HG03280 (cell line): ENCODE measurements at regions not wholly inside any gene's neighbourhood (a gene's known extent, or its start where the extent isn't known, plus 50 kb on each side); places are given as distances from the start of the nearest gene placed in this dataset.

Experiments
- ATAC-seq: cut with Tn5 transposase; IDR thresholded peaks from one replicate; pipeline ENCODE4 v1.9.1; 2021; ENCODE audit warnings: mild to moderate bottlenecking, moderate library complexity; ENCODE audit not compliant: unreplicated experiment

DNA sequence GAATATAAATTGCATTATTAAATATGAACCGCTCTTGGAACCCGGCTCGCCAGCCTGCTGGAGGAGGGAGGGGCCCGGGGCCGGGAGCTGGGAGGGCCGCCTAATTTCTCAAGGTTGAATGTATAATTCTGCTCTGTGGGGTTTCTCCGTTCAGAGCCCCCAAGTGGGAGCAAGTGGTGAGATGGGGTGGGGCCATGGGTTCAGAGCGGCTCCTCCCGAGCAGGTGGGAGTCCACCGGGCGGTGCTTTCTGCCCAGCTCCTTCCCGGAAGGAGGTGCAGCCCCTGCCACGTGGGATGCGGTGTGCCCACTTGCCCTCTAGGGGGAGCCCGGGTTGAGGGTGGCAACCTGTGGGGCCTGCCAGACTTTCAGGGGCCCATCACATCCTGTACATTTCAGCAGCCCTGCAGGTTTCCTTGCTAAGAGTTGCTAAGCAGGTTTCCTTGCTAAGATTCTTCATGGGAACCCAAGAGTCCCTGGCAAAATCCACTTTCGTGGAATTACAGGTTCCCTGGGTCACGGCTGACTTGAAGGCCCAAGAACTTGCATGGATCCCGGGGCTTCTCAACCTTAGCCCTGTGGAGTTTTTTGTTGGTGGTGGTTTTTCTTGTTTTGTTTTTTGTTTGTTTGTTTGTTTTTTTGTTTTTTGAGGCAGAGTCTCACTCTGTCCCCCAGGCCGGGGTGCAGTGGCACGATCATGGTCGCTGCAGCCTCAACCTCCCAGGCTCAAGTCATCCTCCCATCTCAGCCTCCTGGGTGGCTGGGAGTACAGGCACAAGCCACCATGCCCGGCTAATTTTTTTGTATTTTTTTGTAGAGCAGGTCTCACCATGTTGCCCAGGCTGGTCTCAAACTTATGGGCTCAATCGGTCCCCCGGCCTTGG lies 196.7 kb upstream of the GSE1 start:
- no peak for ATAC-seq

- ATAC-seq = no peak
Observed at GRCh38 chr16:85417156-85417860, 195.8 kb upstream of the GSE1 start.

GRCh38 chr16:85418978-85419491 lies 194.1 kb upstream of the GSE1 start:
- ATAC-seq = no peak

- no peak for ATAC-seq
Observed at GRCh38 chr16:85419503-85420408, 193.4 kb upstream of the GSE1 start.

DNA sequence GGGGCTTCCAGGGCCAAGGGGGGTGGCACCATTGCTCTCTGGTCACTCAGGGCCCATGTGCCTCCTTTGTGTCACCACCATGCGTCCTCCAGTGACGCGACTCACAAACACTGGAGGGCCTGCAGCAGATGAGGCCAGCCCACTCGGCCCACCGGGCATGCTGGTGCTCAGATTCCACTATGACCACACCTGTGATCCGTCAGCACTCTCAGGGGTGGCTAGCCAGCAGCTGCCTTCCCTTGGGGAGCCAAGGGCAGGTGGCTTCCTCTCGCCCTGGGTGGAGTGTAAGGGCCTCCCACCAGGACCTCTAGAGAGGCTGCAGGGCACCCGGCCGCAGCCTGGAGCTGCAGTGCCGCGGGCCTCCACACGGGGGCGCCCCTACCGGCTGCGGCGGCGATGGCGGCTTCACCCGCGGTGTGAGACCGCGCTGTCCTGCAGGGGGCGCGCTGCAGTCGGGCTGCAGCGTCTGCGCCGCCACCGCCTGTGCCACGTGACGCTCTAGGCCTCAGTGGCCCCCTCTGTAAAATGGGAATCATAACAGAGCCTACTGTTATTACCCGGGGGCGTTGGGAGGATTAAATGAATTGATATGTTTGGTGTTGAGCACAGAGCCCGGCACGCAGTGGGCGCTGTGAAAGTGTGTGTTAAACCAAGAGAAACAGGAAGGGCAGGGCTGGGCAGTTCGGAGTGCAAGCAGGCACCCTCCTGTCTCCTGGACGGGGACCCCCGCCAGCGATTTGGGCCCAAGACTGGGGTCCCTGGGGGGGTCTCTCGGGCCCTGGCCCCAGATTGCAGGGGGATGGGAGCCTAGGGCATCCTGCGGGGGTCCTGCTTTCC lies 192.4 kb upstream of the GSE1 start:
- peak; percentile 46 for ATAC-seq

DNA sequence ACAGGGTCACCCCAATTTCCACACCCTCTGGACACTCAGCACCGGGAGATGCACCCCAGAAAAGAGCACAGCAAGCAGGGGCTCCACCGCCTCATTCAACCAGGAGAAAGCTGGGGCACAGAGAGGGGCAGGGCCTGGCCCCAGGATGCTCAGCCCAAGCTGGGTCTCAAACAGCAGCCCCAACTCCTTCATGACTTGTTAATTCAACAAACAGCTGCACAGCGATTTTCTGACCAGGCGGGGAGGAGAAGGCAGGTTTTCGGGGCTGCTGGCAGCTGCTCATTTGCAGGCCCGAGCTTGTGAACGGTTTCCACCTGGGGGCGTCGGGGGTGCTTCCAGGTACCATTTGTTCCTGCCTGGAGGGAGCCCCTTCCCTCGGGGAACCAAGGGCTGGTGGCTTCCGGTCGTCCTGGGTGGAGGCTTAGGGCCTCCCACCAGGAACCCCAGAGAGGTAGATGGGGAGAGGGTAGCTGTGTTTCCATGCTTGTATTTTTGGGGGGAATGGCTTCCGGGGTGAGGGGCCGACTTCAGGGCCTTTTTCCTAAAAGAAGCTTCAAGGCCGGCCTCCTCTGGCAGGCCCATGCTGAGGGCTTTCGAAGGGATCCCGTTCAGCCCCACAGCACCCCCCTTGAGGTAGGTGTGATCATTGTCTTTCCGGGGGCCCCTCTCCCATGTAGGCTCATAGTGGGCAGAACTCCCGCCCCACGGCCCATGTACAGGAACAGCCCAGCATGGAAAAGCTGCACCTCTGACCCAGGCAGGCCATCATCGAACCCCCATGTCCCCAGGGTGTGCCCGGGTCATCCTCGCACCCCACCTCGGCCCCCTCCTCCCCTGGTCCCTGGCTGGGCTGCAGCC lies 191.6 kb upstream of the GSE1 start:
- ATAC-seq = no peak

- no peak for ATAC-seq
Observed at GRCh38 chr16:85422196-85422631, 190.9 kb upstream of the GSE1 start.

- no peak for ATAC-seq
Observed at GRCh38 chr16:85422632-85423550, 190.2 kb upstream of the GSE1 start.

DNA sequence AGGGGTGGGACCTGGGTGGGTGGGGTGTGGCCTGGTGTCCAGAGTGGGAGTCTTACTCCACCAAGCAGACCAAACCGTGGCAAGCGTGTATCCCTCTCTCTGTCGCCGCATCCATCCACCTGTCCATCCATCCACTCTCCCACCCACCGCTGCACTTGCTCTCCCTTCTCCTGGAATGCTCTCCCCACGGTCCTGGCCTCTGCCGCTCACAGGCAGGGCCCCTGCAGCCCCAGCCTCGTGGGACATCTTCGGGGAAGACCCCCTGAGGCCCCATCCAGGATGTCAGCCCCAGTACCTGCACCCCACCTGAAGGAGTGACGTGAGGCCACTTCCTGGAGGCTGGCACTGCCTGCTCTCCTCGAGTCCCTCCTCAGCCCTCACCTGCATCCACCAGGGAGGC lies 189.5 kb upstream of the GSE1 start:
- ATAC-seq = no peak

DNA sequence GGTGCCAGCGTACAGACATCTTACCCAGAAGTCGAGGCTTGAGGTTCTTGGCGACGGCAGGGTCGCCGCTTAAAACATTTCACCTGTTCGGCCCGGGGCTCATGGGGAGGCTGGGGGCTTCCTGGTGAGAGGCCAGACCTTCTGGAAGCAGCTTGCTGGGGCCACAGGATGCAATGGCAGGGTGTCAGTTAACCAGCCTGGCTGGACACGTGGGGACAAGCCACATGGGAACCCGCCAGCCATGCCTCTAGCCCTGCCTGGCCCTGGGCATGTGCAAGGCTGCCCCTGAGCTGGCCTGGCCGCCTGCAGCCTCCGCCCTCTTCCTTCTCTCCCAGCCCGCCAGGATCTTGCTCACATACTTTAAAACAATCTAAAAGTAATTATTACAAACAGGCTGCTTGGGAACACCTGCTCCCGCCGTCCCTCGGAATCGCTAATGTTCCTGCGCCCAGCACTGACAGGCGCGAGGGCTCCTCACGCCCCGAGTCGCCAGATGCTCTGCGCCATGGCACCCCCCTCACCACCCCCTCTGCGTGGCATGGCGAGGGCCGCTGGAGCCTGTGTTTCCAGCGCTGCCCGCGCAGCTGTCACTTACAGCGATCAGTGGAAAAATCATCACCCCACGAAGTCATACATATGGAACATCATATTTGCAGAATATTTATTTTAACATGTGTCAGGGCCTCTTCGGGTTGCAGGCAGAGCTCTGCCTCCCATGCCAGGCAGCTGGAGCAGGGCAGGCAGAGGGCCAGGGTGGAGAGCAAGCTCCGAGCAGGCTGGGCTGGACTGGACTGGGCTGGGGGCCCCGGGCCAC lies 188.7 kb upstream of the GSE1 start:
- no peak for ATAC-seq

GRCh38 chr16:85425074-85425662 lies 188.0 kb upstream of the GSE1 start:
- no peak for ATAC-seq

DNA sequence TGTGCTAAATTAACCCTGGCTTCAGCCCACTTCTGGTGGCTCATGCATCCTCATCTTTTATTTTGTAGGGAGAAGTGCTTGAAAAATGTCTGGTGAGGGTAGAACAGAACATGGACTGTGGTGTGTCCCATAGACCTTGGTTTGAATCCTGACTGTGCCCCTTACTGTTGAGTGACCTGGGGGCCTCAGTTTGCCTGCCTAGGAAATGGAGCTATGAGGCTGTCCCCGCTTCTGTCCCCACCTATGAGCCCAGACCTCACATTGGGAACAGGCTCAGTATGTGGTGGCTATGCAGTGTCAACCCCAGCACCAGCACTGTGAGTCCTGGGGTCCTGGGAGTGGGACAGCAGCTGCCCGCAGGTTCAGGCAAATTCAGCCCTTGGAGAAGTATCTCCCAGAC lies 186.3 kb upstream of the GSE1 start:
- ATAC-seq = no peak

GRCh38 chr16:85428168-85428898 lies 184.8 kb upstream of the GSE1 start:
- peak; percentile 57 for ATAC-seq

DNA sequence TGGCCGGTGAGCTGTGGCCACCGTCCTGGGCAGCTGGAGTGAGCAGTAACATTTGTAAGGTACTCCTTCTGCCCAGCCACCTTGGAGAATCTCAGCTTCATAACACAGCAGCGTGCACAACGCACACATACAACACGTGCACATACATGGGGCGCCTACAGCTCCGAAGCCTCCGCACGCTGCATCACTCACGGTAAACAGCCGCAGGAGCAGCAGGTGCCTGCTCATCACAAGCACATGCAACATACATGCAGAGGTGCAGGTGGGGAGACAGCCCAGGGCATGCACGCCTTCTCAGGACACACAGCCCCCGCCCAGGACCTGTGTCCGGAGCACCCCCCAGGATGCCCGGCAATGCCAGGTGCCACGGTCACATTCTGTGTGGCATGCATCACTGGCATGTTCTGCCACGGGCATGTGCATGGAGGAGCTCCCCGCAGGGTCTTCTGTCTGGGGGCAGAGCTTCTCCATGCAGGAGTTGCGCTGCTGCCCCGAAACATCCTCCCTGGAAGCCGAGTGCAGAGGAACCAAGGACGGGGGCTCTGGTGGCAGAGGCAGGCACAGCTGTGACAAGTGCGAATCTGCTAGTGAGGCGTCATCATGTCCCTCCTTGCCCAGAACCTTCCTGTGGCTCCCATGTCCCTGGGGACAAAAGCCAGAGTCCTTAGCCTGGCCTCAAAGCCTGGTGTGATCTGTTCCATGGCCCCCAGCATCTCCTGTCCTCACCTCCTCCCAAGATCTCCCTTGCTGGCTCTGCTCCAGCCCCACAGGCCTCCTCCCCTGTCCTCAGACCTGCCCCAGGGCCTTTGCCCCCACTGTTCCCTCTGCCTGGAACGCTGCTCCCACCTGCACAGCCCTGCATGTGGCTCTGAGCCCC lies 184.0 kb upstream of the GSE1 start:
- no peak for ATAC-seq
